ACHN (cell line): ENCODE measurements at regions not wholly inside any gene's neighbourhood (a gene's known extent, or its start where the extent isn't known, plus 50 kb on each side); places are given as distances from the start of the nearest gene placed in this dataset.

ENCODE experiments used
- DNase-seq: peaks from one replicate; pipeline ENCODE4 v3.0.0-alpha.2; 2015
- in situ Hi-C: cut with HindIII; loops from 2 replicates; pipeline ENCODE4 v1.10.0; 2017; ENCODE audit warnings: low sequenced_read_pairs, low pct_ligation_motif_present, low pct_unique_long_range_greater_than_20kb

DNA sequence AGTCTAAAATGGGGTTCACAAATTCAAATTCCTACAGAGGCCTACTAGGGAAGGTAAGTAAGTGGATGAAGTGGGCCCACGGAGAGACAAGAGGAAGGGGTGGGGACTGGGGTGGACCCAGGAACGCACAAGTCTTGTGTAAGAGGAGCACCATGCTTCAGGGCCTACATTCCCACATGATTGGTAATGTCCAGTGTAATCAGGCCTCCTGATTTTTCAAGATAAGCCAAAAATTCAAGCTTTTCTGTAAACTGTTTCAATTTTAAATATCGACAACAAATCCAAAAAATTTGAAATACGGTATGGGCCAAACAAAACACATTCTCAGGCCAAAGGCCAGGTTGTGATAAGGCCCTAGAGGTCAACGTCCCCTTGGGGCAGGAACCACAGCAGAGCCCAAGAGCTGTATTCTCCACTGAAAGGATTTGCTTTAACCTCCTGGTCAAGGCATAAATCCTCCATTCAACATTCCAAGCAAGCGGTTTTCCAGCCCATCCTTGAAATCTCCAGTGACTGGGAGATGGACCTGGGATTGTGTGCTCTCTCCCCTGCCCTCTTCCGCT is 116.4 kb downstream of the TRIM29 start:
- in situ Hi-C loops, result no loop called here
- no peak for DNase-seq

DNA sequence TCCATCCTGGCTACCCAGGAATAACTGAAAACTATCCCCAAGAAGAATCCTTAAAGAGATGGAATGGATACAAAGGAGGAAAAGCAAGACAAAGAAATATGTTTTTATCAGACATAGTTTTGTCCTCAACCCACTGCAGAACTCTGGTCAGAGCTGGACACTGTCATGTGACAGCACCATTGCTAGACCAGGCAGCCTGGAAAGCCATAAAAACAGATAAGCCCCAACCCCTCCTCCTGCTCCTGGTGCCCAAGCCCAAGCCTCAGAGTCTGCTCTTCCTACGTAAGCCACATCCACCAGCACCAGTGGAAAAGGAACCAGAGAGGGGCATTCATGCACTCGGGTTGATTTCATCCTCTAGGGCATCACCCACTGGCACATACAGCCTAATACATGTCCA is 116.9 kb downstream of the TRIM29 start:
- DNase-seq, result no peak
- in situ Hi-C loops, result no loop called here

DNA sequence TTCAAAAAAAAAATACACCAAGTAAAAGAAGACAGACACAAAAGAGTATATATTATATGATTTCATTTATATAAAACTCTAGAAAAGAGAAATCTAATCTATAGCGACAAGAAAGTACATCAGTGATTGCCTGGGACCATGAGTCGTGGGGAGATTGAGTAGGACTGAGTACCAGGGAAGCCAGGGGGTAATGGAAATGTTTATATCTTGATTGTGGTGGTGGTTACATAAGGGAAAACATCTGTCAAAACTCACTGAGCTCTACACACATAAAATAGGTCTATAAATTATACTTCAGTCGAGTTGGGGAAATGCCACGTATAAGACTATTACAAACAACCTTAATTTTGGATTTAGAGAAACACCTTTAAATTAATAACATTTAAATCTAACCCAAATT is 117.4 kb downstream of the TRIM29 start:
- in situ Hi-C loops, result no loop called here
- DNase-seq, result no peak

DNA sequence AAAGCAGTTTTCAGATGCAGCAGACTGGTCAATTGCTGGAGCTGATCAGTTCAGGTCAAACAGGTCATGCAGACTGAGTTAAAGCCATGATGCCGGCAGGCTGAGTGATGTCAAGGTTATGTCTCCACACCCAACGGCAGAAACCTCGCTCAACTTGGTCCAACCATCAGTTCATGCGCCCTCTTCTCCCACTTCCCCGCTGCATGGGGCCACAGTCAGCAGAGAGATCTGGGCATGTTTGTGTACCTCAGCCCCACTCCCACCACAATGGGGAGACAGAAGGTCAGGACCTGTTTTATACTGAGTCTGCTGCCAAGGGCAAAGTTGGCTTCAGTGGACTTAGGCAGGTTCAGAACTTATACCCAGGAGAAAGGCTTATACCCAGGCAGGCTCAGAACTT is 118.7 kb downstream of the TRIM29 start:
- in situ Hi-C loops, result no loop called here
- DNase-seq, result no peak

DNA sequence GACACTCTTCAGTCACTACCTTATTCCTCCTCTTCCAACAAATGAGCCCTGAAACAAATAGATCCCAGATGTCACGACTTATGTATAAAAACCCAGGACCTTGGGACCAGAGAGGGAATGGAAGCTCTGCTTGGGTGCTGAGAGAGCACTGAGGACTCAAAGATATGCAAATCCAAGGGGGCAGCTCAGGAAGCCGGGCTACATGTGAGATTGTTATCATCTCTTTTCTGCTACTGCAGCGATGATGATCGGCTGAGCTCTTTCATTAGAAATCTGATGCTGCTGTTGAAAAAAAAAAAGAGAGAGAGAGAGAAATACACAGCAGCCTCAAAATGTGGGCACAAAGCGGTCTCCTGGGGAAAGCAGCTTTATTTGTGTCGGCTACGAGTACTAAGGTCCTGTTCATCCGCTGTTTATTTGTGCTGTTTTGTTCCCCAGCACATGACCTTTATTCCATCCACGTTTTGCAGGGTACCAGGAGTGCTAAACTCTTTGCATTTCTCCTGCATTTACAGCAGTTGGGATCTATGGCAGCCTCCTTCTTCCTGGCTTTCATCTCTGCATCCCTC is 120.2 kb downstream of the TRIM29 start:
- in situ Hi-C loops, result no loop called here
- DNase-seq, result no peak

DNA sequence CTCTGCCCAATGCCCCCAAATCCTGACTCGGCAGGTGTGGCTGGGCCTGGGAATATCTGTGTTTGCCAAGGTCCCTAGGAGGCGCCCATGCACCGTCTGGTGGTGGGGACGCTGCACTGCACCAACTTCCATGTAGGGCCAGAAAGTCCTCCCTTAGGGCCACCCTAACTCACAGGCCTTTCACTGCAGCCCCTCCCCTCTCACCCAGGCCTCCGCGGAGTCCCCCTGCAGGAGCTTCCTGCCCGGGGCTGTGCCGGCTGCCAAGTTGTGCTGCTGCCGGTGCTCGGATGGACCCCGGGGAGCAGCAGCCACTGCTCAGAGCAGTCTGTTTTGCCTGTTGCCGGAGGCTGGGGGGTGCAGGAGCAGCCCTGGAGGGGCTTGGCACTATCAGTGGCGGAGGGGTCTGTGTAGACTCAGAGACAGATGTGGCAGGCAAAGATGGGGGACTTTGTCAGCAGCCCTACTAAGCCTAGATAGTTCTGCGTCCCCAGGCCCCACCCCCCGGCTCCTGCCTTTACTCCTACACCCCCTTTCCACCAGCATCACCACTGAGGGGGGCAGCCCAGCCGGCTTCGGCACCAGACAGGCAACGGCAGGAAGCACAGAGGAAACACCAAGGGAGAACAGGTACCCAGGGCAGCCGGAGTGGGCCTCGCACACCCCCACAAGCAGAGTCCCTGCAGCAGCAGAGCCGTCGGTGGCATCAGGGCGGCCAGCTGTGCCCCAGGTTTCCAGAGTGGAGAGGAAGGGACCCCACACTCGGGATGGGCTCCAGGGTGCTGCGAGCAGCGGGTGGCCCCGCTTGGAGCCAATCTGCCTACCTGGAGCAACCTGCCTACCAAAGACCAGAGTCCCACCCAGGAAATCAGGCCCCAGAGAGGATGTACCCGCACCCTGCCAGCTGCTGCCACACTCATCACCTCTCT is 124.3 kb downstream of the TRIM29 start:
- DNase-seq, result peak; percentile 2
- in situ Hi-C loops, result no loop called here

DNA sequence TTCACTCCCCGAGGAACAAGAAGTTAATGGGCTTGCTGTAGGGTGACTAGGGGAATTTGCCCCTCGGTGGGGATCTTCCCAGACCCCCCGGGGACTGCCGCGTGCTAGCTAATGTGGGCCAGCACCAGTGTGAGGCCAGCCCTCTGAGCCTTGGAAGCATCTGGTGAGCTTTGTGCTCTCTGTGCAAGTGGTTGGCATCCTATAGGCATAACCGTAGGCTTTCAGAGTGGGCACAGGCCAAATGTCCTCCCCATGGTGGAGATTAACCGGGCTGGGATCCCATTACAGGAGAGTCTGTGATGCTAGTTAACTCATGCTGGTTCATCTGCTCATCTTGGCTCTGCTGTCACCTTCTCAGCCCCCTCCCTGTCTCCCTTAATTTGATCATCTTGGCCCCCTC is 125.7 kb downstream of the TRIM29 start:
- DNase-seq, result no peak
- in situ Hi-C loops, result no loop called here

DNA sequence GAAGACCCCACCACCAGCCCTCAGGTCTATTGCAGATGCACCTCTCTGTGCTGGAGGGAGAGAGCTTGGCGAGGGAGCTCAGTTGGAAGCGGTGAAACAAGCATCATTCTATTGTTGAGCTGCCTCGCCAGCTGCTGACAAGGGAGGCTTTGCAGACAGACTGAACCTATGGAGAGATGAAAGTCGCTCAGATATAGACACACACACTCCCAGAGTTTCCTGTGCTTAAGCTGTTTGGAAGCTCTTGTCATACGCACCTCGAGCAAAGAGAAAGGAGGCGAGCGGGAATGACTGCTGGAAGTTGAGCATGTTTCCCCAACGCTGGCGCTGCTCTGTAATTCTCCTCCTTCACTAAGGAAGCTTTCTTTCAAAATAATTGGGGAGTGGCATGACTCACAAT is 126.1 kb downstream of the TRIM29 start:
- in situ Hi-C loops, result no loop called here
- no peak for DNase-seq

DNA sequence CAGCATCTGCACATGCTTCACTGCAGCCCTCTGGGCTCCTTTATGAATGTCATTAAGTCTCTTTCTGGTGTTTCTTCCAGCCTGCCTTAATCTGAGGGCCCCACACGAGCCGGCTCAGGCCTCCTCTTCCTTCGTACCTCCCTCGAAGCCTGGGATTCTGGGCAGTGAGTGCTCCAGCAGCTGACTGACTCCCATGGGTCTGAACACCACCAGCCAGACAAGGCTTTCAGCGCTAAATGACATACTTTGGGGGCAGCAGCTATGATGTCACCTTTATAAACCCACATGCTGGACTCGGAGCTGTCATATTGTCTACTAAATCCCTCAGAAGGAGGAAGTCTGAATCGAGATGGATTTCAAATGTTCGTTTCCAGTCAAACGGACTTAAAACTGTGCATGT is 127.1 kb downstream of the TRIM29 start:
- in situ Hi-C loops, result no loop called here
- no peak for DNase-seq

DNA sequence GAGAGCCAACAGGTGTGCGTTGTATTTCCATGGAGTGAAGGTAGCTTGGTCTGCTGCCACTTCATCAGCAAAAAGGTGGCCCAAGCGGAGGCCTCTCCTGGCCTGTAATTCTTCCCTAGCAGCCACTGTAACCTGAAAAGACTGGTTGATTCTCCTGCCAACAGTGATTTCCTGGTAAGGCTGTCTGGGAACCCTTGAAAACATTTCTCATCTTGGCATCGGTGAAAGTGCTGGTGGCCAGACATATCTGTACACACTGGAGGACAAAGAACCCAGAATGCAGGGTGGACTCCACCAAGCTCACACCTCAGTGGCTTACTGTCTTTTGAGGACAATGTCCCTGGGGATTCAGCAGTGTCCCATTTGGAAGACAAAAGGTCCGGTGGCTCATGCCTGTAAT is 128.0 kb downstream of the TRIM29 start:
- in situ Hi-C loops, result no loop called here

DNA sequence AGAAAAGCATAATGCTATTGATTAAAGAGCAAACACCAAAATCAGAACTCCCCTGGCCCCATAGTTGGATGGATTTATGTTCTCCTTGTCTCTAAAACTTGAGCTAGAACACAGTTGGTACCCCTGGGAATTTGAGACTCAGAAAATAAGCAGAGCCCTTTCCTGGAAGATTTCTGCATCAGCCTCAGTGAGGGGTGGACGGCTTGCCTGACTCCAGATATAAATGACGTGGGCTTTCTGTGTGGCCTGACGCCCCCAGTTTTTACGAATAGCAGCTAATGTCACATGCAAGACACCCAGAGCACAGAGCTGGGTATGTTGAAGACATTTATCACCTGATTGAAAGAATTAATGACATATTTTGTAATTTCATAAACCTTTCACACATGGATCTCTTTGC is 130.8 kb downstream of the TRIM29 start:
- in situ Hi-C loops, result no loop called here
- DNase-seq, result no peak

More for the DNA sequence above, 128.0 kb downstream of the TRIM29 start:
- no peak for DNase-seq

DNA sequence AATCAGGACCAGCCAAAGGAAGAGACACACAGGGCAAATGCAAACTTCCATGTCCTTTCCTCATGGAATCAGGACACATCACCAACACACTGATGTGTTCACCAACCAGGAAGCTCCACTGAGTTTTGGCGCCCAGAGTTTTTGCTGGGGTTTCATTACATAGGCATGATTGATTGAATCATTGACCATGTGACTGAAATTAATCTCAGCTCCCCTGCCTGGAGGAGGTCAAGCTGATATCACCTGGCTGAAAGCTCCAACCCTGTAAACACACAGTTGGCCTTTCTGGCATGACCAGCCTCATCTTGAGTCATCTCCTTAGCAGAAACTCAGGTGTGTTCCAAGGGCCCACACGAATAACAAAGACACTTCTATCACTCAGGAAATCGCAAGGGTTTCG is 133.2 kb downstream of the TRIM29 start:
- no peak for DNase-seq
- in situ Hi-C loops, result no loop called here

DNA sequence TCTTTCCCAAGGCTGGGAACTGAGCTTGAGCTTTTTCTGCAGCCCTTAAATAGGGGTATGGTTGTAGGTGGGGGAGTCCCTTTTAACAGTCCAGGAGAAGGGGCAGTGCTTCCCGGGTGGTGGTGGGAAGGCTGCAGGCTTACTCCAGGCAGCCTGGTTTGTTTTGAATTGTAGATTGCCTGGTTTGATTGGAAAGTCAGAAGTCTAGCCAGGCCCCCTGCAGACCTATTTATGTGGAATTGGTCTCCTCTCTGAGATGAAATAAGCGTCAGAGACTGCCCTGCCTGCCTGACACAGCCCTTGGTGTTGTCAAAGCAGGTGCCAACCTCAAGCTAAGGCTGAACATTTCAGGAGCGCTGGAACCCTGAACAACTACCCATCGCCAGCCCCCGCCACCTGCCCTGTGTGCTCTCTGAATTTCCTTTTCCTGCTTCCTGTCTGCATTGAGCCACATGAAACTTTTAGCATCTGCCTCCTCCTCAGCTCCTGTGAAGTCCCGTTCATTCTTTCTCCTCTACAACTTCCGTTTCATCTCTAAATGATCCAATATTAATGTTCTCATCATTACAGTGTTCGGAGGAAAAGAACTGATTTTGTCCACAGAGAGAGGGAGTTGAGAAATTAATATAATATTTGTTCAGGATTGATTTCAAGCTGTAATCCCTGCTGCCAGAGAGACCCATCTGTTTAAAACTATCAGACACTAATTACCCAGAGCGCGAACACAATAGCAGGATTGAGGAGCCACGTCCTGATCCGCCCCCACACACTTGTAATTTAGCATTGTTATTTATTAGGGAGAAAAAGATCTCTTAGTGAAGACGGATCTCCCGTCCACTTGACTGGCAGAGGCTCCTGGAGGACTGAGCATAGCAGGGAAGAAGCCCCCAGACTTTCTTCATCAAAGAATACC is 136.5 kb downstream of the TRIM29 start:
- in situ Hi-C loops, result no loop called here
- no peak for DNase-seq

DNA sequence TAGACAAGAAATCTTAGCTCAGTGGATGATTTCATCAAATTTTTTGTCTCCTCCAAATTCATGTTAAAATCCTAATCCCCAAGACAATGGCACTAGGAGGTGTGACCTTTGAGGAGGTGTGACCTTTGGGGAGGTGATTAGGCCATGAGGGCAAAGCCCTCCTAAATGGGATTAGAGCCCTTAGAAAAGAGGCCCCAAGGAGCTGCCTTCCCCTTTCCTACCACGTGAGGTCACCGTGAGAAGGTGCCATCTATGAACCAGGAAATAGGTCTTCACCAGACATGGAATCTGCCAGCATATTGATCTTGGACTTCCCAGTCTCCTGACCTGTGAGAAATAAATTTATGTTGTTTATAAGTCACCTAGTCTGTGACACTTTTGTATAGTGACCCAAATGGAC is 138.7 kb downstream of the TRIM29 start:
- DNase-seq, result peak; percentile 21
- in situ Hi-C loops, result no loop called here

DNA sequence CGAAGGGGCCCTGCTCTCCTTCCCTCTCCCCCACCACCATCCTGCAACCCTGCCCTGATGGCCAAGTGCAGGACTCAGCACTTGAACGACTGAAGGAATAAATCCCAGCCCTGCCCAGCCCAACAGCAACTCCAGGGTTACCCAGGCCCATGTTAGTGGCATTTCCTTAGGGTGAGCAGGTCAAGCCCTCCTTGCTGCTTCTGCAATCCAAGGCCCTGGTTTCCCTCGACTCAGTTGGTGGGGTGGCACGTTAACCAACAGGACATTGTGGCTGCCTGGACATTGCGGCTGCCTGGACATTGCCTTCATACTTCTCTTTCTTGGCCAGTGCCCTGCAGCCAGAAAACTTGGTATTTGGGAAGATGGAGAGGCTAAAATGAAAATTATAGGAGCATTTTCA is 141.4 kb downstream of the TRIM29 start:
- in situ Hi-C loops, result no loop called here
- DNase-seq, result no peak

DNA sequence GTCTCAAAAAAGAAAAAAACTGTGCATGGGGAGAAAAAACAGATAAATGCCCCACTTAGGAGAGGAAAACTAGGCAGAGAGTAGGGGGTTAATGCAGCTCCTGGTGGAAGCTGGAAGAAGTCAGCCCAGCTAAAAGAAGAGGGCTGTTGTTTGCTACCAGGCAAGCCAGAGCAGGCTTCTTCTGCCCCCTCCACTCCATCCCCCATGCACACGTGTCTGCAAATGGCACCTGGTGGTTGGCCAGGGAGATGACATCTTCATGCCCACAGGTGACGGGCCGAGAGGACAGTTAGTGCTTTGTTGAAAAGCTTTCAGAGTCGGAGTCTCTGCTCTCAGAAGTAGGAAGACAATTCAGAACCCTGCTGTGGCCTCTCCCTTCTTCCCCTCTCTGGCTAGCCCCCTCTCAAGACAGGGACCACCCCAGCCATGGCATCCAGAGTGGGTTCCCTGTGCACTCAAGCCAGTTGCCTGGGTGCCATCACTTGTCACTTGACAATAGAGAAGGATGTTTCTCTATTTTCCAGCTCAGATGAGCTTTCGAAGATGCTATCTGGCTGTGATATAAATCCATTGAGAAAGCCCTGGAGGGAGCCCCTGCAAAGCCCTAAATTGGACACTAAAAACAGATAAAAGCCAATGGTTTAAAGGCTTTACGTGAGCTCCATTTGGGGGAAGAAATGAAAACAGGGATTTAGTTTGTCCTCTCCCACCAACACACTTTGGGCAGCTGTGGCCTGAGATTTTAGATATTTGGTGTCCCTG is 142.0 kb downstream of the TRIM29 start:
- no peak for DNase-seq
- in situ Hi-C loops, result no loop called here

DNA sequence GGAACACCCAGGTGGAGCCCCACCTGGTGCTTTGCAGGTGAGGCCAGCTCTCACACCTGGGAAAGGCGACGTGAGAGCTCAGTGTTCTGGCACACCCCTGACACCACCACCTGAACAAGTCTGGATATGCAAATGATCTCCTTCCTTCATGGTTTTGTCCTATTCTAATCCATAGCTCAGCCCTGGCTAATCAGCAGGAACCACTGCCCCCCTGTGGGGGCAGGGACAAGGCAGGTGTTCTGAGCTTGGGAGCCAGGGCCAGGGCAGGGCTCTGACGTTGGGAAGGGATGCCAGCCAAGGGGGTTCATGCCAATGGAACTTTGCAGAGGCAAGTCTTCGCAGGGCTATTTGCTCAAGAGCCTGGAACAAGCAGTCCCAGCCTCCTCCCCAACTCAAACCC is 144.2 kb downstream of the TRIM29 start:
- no peak for DNase-seq
- in situ Hi-C loops, result no loop called here
